GM12872 (cell line): ENCODE measurements at regions not wholly inside any gene's neighbourhood (a gene's known extent, or its start where the extent isn't known, plus 50 kb on each side); places are given as distances from the start of the nearest gene placed in this dataset.

Source experiments
- TF ChIP-seq, protein P1 (sequence below): IDR thresholded peaks from 3 replicates; pipeline ENCODE4 v1.5.1; 2011; ENCODE audit warnings: low read depth, mild to moderate bottlenecking, low read length, moderate library complexity; ENCODE audit not compliant: insufficient read depth

DNA sequence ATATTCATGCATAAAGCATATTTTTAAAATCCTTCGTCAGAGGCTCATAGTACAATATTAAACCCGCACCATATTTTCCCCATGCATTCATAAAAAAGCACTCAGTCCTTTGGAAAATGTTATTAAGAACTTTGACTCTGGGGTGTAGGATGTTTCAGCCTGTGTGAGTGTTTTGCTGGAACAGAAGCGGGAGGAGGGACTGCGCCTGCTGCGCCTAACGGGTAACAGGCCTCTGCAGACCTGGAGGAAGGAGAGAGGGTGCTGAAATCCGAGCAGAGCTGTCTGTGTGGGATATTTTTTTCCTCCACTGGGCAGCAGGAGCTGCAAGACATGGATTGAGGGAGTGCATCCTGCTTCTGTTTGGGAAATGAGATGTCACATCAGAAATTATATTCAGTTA, 483.0 kb downstream of the BRD1 start:
- TF ChIP-seq, protein P1, sequence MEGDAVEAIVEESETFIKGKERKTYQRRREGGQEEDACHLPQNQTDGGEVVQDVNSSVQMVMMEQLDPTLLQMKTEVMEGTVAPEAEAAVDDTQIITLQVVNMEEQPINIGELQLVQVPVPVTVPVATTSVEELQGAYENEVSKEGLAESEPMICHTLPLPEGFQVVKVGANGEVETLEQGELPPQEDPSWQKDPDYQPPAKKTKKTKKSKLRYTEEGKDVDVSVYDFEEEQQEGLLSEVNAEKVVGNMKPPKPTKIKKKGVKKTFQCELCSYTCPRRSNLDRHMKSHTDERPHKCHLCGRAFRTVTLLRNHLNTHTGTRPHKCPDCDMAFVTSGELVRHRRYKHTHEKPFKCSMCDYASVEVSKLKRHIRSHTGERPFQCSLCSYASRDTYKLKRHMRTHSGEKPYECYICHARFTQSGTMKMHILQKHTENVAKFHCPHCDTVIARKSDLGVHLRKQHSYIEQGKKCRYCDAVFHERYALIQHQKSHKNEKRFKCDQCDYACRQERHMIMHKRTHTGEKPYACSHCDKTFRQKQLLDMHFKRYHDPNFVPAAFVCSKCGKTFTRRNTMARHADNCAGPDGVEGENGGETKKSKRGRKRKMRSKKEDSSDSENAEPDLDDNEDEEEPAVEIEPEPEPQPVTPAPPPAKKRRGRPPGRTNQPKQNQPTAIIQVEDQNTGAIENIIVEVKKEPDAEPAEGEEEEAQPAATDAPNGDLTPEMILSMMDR = no peak

- TF ChIP-seq, protein P1 = no peak
Measured at GRCh38 chr22:49344161-49344560, 483.5 kb downstream of the BRD1 start.

GRCh38 chr22:49340406-49340805, 487.3 kb downstream of the BRD1 start:
- TF ChIP-seq, protein P1 = no peak

- TF ChIP-seq, protein P1 = no peak
Measured at GRCh38 chr22:49334976-49335375, 492.7 kb downstream of the BRD1 start.

DNA sequence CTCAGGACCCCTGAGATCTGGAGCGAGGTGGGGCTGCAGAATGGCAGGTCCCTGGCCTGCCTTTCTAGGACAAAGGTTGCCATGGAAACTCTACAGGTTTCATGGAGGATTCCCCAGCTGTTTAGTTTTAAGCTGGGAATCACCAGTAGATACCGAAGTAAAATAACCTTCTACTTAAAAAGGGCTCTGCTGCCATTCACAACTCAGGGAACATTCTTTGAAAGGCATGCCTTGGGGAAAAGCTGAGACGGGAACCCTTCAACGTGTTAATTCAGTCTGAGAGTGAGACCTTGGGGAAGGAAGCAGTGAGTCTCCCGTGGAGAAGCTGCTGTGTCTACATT, 493.3 kb downstream of the BRD1 start:
- TF ChIP-seq, protein P1 = no peak

DNA sequence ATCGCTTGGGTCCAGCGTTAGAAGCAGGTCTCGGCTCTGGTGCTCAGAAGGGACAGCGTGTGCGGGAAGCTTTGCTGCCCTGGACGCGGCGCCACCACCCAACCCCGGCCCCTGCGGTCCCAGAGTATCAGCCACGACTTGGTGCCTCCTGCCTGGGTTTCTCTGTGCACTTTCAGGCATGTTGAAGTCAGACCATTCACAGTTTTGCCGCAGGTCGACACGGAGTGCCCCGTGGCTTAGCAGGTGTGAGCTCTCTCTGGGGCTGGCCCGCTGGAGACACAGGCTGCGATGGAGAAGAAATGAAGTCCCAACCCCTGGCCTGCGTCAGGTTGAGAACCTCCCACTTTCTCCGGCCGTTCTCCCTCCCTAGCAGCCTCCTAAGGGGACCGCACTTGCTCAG, 494.5 kb downstream of the BRD1 start:
- TF ChIP-seq, protein P1 = no peak

DNA sequence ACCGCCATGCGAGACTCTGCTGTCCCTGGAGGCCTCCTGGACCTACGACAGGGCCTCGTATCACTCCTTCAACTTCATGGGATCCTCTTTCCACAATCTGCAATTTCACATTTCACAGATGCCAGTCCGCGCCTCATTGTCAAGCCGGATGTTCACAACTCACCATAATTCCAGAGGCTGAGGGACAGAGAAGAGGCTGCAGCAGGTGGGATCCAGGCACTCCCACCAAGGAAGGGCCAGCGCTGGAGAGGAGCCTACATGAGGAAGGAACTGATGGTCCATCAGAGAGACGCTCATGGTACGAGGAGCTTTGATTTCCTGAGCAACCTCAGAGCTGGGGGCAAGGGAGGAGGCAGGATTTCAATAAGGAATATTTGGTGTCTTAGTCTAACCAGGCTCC, 495.0 kb downstream of the BRD1 start:
- TF ChIP-seq, protein P1 = no peak

DNA sequence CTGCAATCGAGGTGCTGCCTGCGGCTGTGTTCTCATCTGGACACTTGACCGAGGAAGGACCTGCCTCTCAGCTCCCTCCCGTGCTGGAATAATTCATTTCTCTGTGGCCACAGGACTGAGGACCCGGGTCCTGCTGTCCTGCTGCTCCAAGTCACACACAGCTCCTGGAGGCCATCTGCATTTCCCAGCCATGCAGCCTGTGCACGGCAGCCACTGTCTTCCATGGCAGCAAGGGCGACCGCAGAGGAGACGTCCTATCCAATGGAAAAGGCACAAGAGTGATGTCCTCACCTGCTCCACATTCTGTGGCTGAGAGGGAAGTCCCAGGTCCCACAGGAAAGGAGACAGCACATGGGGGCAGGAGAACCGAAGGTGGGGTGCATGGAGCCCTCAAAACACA, 495.8 kb downstream of the BRD1 start:
- TF ChIP-seq, protein P1 = no peak
